Fibroblast of lung (primary cell): ENCODE measurements at regions not wholly inside any gene's neighbourhood (a gene's known extent, or its start where the extent isn't known, plus 50 kb on each side); places are given as distances from the start of the nearest gene placed in this dataset.

ENCODE experiments used
- CTCF ChIP-seq, 2 donors: IDR thresholded peaks in 1 of 2; conservative IDR thresholded peaks in 1 of 2; 1 replicate in 1 of 2; 2 replicates in 1 of 2; pipeline ENCODE4 v1.5.1; 2011 to 2012; ENCODE audit warnings: low read length in 2 of 2, control low read depth in 1 of 2, inconsistent platforms in 1 of 2, low read depth in 1 of 2, mild to moderate bottlenecking in 1 of 2
- EZH2 ChIP-seq: IDR thresholded peaks from 2 replicates; pipeline ENCODE4 v1.5.1; 2012; ENCODE audit warnings: low read length, control low read depth, mild to moderate bottlenecking; ENCODE audit errors: missing control alignments

- no peak for TF ChIP-seq CTCF (conservative IDR thresholded peaks at IDR 0.05 in 1 of 2, IDR thresholded peaks at IDR 0.05 in 1 of 2; ENCODE audit: low read depth in 1 of 2, low read length in 2 of 2)
- no peak for TF ChIP-seq EZH2
These were observed 239.1 kb downstream of the COL12A1 start for GRCh38 chr6:74966712-74967111.
